ENCODE measurements at regions not wholly inside any gene's neighbourhood (a gene's known extent, or its start where the extent isn't known, plus 50 kb on each side); places are given as distances from the start of the nearest gene placed in this dataset.
"Not testable (repeated sequence)": the region's sequence is repeated elsewhere in the genome, so short reads cannot be mapped to it uniquely, and the experiment has no call there.

DNA sequence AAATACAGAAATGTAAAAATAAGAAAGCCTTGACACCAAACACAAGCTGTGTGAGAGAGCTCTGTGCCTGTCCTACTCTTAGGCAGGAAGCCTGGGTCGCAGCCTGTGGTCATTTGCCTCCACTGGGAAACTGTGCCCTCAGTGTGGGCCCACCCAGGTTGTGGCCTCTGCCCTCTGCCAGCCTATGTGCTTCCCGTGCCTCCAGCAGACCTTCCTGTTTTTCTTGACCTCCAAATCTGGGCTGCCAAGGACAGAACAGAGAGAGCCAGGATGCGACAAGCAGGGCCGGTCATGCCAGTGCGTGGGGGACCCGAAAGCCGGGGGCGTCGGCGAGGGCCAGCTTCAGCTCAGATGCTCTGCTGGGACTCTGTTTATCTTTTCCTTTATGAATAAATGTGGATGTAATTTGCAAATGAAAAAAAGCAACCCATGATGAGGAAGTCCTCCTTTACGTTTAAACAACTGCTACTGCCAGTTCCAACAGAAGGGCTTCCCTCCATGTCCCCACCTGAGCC is 189.2 kb upstream of the EXOC2 start:
- no peak for DNase-seq

DNA sequence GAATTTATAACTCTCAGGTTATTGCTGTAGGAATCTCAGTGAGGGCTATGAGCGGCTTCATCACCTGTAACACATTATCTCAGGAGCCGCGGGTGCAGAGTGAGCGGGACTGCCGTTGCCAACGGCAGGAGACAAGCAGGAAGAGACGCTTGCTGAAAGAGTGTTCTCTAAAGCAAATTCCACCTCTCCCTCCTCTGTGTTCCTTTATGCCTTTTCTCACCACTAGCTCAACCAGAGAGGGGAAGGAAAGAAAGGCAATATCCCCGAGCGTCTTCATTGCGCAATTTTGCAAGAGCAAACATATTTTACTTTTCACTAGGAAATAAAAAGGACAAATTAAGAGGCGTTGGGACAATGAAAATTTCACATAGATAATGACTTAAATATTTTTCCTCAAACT is 185.2 kb upstream of the EXOC2 start:
- no peak for DNase-seq

DNA sequence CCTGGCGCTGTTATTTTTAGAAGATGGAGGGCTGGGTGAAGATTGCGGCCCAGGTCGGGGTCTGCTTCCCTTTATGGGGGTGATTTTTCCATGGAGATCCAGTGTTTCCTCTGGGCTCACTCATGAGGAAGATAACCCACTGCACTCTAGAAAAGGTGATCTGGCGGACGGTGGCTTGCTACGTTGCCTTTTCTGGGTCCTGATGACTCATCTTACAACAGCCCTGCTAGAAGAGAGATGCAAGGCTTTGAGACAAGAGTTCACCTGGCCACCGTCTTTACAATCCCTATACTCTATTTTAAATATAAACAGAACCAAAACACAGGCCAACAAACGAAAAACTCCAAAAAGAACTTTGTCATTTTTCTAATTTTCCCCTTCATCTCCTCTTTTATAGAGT is 182.1 kb upstream of the EXOC2 start:
- DNase-seq, result no peak

DNA sequence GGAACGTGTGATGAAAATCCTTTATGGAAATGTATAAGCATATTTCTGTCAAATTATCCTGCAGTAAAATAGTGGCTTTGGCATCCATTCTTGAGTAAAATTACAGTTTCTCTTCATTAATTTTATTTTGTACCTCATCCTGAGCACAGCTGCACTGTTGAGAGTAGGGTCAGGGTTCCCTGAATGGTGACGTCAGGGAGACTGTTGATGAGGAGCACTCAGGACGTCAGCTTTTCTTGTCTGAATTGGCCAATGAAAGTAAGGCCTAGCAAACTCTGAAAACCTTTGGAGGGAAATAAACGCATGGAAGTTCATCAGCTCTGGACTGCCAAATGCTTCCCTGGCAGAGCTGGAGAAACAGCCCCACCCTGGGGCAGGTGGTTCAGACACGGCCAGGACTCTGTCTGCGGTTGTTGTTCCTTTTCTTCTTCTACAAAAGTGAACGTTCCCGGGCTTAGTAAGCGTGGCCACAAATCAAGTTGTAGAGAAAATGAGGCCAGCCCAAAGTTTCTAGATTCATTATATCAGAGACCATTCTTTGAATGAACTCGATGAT is 179.7 kb upstream of the EXOC2 start:
- no peak for DNase-seq

DNA sequence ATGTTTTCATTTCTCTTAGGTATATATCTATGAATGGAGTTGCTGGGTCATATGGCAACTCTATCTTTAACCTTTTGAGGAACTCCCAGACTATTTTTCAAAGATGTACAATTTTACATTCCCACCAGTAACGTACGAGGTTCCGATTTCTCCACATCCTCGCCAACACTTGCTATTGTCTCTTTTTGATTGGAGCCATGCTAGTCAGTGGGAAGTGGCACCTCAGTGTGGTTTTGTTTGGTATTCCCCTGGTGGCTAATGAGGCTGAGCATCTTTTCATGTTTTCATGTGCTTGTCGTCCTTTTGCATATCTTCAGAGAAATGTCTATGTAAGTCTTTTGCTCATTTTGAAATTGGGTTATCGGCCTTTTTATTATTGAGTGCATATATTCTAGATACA is 178.6 kb upstream of the EXOC2 start:
- DNase-seq, result no peak

DNA sequence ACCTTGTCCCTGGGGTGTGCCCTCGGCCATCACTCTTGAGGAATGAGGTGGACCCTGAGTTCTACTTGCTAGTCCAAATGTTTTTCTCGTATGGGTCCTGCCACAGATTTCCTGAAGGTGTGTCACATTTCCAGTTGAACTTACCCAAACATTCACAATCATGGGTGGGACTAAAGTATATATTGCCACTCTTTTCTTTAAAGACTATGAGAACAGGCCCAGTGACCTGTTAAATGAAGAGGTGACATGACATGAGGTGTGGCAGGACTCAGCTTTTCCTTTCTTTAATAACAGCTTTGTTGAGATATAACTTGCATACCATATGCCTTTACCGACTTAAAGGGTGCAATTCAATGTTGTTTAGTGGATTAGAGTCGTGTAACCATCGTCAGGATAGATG is 177.2 kb upstream of the EXOC2 start:
- DNase-seq, result no peak

DNA sequence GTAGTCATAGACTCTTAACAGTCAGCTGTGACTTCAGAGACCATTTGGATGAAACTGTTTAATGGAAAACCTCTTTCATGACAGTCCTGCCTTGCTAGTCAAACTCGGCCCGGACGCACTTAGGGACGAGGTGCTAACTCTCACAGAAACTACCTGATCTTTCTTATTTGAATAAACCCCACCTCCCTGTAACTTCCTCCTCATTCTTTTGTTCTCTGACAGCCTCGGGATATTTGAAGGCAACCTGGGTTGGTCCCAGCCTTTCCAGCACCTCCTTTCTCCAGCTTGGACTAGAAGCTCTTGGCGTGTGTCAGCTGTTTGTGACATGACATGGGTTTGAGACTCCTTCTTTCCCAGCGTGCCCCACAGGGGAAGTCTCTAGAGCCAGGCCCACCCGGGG is 175.3 kb upstream of the EXOC2 start:
- DNase-seq, result no peak

DNA sequence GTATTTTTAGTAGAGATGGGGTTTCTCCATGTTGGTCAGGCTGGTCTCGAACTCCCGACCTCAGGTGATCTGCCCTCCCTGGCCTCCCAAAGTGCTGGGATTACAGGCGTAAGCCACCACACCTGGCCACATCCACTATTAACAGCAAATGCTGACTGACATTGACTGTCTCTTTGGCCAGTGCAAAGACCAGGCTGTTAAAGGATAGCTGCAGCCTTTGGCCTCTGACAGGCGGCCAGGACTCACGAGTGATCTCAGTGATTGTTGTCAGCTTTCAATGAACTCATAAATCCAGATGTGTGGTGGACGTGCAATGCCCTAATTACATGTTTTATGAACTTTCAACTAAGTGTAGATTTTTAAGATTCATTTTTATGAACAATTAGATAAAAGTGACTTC is 174.4 kb upstream of the EXOC2 start:
- no peak for DNase-seq

DNA sequence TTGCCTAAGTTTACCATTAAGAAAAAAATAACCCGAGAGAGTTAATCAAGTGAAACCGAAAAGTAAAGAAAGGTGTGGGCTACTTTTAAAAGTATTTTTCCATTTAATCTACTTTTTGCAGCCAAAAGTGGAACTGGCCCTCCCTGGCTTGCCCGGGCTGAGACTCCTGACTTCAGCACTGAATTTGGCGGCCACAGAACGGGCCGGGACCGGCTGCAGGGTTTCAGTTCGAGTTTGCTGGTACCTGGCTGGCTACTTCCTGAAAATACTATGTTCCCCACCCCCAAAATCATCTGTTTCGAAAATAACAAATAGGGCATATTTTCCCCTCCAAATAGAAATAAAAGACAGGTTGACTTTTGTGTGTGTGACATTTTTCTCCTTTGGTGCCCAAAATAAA is 173.4 kb upstream of the EXOC2 start:
- DNase-seq, result no peak

DNA sequence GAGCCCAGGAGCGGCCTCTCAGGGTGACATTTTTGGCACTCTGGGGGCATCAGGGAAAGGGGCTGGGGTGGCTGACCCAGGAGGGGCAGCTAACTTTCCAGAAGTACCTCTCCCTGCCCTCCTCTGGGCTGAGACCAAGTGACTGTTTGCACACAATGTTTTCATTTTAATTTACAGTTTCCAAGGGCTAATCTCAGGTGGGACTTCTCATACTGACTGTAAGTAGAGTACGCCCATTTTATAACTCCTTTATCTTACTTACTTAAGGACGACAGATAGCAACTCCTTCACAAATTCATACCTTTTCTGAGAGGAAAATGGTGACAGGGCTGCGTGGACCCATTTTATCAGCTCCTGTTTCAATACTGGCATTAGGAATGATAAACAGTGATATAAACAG is 172.9 kb upstream of the EXOC2 start:
- no peak for DNase-seq

DNA sequence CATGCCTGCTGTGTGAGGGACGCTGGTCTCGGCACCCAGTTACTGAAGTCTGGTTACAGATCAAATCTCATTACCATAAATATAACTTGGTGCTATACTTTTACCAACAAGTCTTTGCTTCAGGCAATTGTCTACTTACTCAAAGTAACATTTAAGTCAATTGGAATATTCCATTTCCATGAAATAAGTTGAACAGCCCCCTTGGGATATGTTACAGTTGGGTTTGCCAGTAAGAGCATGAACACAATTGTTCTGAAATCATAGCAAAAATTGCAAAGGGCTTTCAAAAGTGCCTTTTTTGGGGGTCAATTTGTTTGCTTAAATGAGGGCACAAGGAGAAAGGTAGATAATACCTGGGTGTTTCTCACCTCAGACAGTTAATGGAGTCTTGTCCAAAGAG is 170.9 kb upstream of the EXOC2 start:
- no peak for DNase-seq

DNA sequence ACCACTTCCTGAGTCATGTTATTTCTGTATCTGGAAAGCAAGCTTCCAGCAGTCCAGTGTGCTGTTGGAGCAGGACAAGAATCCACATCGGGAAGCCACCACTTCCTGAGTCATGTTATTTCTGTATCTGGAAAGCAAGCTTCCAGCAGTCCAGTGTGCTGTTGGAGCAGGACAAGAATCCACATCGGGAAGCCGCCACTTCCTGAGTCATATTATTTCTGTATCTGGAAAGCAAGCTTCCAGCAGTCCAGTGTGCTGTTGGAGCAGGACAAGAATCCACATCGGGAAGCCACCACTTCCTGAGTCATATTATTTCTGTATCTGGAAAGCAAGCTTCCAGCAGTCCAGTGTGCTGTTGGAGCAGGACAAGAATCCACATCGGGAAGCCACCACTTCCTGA is 170.2 kb upstream of the EXOC2 start:
- not testable (repeated sequence) for DNase-seq

DNA sequence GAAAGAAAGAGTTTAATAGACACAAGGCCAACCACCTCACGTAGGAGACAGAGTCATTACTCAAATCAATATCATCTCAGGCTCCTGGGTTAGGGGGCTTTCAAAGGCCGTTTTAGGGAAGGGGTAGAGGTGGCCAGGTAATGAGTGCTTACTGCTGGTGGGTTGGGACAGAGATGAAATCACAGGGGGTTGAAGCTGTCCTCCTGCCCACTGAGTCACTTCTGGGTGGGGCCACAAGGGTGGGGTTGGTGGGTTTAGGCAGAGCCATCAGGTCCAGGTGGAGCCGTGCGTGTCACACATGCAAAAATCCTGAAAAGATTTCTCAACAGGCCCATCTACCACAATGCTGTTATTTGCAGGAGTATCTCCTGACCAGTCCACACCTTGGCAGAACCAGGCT is 167.0 kb upstream of the EXOC2 start:
- DNase-seq, result no peak

DNA sequence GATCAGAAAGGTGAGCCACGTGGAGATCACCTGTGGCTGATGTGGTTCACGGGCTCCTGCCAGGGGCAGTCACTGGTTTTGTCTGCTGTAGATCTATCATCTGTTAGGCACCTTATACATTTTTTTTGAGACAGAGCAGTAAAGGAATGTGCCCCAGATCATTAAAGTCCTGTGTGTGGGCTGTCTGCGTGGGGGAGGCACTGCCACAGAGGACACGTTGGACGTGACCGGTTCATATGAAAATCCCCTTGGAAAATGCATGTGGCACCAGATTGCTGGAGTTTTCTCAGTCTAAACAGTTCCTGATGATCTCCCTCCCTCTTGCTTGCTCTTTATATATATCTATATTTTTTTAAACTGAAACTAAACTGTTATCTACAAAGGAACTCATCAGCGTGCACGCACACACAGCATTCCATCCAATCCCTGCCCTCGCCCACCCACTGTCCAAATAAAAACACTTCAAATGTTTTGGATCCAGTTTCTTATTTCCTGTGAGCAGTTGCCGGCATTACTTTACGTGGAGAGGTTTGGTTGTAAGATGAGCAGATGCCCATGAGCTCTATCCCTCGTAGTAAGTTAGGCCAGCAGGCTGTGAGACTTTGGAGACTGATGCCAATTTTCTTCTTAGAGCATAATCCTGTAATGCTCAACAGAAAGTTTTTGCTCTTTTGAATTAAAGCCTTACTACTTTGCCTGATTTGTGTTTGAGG is 161.6 kb upstream of the EXOC2 start:
- no peak for DNase-seq

DNA sequence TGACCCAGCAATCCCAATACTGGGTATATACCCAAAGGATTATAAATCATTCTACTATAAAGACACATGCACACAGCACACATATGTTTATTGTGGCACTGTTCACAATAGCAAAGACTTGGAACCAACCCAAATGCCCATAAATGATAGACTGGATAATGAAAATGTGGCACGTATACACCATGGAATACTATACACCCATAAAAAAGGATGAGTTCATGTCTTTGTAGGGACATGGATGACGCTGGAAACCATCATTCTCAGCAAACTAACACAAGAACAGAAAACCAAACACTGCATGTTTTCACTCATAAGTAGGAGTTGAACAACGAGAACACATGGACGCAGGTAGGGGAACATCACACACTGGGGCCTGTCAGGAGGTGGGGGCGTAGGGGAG is 159.3 kb upstream of the EXOC2 start:
- not testable (repeated sequence) for DNase-seq

DNA sequence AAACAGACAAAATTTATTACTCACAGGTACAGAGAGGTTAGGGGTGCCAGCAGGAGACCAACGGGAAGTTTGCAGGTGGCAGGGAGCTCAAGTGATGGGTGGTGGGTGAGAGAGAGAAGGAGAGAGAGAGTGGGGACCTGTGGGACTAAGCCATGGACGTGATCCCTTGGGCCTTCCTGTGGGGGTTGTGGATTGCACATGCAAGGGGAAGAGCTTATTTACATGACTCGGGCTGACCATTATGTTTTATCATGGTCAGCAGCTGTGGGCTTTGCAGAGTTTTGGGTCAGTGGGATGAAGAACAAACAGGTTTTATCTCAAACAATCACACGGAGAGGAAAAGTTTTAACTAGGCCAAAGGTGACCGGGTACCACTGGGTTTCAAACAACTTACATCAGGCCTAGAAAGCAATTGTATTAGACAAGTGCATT is 156.2 kb upstream of the EXOC2 start:
- DNase-seq, result no peak

DNA sequence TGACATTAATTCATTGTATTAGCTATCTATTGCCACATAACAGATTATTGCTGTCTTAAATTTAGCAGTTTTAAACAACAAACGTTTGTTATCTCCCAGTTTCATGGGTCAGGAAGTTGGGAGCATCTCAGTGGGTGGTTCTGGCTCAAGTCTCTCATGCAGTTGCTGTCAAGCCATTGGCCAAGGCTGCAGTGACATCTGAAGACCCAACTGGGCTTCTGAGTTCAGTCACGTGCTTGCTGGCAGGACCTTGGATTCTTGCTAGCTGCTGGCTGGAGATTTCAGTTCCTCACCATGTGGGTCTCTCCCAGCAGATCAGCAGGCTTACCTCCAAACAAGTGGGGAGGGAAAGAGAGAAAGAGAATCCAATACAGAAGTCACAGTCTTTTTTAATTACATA is 152.6 kb upstream of the EXOC2 start:
- no peak for DNase-seq

DNA sequence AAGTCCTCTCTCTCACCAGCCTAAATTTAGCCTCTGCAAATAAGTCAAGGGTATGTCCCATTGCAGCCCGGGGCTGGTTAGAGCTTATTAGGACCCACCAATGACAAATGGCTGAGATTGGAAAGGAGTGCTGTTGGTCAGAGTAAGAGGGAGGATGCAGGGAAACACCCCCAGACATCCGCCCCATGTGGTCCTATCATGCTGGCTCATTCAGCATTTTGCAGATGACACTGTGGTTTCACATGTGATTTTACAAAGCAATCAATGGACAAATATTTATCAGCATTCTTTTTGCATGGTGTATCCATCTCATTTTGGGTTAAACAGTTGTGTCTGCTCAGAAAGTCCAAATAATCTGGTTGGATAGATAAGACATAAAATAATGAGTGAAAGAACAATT is 152.2 kb upstream of the EXOC2 start:
- DNase-seq, result no peak

DNA sequence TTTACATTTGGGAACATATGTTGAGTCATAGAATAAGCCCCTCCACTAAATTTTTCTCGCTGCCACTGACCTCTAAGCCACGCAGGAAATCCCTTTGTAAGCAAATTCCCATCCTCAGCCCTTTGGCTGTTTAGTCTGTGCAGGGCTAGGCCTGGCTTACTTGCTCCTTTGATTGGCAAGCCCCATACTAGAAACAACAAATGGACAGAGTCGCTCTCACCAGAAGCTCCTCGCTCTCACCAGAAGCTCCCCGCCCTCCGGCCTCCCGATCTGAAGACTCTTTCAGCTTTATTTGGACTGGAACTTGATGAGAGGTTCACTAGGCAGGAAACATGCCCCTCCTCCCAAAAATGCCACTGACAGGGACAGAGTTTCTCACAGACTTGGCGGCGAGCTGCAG is 149.2 kb upstream of the EXOC2 start:
- DNase-seq, result no peak

DNA sequence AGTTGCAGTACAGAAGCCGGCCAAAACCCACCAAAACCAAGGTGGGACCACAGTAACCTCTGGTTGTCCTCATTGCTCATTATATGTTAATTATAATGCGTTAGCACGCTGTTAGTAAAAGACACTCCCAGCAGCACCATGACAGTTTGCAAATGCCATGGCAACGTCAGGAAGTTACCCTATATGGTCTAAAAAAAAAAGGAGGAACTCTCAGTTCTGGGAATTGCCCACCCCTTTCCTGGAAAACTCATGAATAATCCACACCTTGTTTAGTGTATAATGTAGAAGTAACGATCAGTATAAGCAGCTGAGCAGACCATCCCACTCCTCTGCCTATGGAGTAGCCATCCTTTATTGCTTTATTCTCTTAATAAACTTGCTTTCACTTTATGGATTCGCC is 148.6 kb upstream of the EXOC2 start:
- DNase-seq, result no peak

DNA sequence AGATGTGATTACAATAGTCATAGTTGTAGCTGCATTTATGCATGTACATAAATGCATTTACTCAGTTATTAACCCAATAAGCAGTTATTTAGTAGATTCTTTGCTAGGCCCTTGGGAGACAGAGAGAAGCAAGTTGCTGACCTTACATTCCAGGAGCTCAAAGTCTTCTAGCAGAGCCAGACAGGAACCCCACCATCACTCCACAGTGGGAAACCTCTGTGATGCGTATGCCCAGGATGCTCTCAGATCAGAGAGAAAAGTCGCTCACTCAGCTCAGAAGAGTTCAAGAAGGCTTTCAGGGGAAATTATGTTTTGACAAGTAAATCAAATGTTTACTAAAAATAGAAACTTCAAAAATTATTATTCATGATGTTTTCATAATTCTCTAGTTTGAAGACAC is 146.3 kb upstream of the EXOC2 start:
- no peak for DNase-seq

DNA sequence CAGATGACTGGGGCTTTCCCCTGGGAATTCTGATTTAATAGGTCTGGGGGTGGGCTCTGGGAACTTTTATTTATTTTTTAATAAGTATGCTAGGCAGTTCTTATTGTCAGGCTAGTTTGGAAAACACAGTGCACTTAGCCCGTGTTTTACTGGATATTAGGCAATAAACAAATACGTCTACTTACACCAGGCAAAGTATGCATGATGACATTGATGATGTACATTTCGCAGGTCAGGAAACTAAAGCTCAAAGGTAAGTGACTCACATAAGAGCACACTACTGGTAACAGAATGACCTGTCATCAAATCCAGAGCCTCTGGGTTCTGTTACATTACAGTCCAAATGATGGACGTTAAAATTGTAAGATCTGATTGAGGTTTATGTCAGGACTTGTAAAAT is 144.4 kb upstream of the EXOC2 start:
- no peak for DNase-seq

DNA sequence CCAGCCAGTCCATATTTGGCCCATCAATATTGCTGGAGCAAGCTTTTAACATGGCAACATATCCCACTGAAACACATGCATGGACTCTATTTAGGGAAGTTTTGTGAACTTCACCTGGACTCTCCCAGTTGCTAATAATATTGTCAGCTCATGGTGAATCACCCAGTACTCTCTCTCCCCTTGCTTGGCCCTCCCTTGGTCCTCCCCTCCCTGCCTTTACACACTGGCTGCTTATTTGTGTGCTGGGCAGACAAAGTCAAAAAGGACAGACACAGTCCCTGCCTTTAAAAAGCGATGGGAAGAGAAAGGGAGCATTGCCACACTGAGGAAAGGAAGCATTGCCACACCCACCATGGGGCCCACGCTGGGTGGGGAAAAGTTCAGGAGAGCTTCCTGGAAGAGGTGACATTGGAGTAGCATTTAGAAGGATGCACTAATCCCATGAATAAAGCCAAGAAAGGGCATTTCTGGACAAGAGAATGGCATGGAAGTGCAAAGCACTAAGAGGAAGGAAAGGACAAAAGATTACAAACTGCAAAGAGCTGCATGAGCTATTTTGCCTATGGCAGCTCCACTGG is 143.4 kb upstream of the EXOC2 start:
- DNase-seq, result no peak

DNA sequence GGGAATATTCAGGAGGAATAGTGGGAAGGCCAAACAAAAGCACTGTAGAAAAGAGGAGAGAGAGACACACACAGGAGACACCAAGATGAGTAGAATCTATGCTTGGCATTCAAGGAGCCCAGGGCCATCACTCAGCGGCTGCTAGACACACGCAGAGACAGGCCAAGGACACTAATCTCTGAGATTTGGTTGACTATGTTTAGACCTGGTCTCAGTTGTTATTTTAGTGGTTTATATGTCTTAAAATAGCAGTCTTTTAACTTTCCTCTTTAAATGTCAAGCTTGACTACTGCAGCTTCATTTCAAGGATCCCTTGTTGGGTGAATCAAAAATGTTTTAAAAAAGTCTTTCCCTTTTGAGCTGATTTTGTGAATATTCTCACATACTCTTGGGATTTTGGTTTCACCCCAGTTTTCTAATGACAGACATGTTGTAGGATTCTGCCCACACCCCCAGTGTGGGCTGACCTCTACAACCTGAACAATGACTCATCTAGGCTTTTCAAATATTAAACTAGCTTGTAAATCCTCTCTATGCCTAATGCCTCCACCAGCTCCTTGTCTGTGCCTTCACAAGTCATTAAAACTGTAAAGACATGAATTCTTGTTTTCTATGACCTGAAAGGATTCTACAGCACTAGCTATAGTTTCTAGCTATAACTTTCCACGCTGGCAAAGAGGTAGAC is 142.7 kb upstream of the EXOC2 start:
- no peak for DNase-seq

Data from stimulated activated CD4-positive, alpha-beta T cell treated with anti-CD3 and anti-CD28 coated beads, Interleukin-15, amount 100 ng/mL, for 24 hours (primary cell).